Vagina (tissue), 2 donors: ENCODE measurements at regions not wholly inside any gene's neighbourhood (a gene's known extent, or its start where the extent isn't known, plus 50 kb on each side); places are given as distances from the start of the nearest gene placed in this dataset.

ENCODE experiments used
- POLR2A ChIP-seq, 2 donors: fragments of 450-650 bp; IDR thresholded peaks; one replicate each; pipeline ENCODE4 v1.6.1; 2017; ENCODE audit warnings: antibody characterized with exemption in 2 of 2, mild to moderate bottlenecking in 2 of 2, moderate library complexity in 2 of 2
- TF ChIP-seq, protein P1 (sequence below), 3 experiments: fragments of 450-650 bp in 2 of 3; fragments of 200-600 bp in 1 of 3; sonication (generic) in 1 of 3; IDR thresholded peaks; one replicate each; pipeline ENCODE4 v1.5.1; 2017 to 2019; ENCODE audit warnings: antibody characterized with exemption in 3 of 3, mild to moderate bottlenecking in 2 of 3, moderate library complexity in 2 of 3

DNA sequence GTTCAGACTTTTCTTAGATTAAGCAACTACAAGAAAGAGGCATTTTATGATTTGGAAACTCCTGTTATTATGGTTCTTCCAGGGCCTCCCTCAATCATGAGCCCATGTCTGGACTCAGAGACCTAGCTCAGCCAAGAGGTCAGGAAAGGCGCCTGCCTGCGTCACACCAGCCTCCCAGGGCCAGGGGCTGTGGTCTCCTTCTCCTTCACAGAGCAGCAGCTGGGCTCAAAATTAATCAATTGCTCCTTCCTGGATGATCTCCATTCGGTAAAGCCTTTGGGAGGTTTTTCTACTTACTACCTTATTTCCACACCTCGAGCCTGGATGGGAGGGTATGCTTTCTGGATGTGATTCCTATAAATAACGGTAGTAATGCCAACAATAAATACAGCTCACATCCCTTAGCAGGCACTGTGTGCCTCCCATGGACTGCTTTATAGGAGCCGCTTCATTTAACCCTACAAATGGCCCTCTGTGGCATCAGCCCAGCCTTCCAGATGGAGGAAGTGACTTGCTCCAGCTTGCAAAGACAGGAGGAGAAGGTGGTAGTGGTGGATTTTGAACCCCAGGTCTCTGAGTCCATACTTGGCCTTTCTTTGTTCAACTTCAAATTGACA is 1445.6 kb downstream of the TBC1D22A start:
- TF ChIP-seq, protein P1, sequence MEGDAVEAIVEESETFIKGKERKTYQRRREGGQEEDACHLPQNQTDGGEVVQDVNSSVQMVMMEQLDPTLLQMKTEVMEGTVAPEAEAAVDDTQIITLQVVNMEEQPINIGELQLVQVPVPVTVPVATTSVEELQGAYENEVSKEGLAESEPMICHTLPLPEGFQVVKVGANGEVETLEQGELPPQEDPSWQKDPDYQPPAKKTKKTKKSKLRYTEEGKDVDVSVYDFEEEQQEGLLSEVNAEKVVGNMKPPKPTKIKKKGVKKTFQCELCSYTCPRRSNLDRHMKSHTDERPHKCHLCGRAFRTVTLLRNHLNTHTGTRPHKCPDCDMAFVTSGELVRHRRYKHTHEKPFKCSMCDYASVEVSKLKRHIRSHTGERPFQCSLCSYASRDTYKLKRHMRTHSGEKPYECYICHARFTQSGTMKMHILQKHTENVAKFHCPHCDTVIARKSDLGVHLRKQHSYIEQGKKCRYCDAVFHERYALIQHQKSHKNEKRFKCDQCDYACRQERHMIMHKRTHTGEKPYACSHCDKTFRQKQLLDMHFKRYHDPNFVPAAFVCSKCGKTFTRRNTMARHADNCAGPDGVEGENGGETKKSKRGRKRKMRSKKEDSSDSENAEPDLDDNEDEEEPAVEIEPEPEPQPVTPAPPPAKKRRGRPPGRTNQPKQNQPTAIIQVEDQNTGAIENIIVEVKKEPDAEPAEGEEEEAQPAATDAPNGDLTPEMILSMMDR (IDR thresholded peaks at IDR 0.05): no peak
- TF ChIP-seq POLR2A (IDR thresholded peaks at IDR 0.05): no peak
